ENCODE measurements at regions not wholly inside any gene's neighbourhood (a gene's known extent, or its start where the extent isn't known, plus 50 kb on each side); places are given as distances from the start of the nearest gene placed in this dataset.

GRCh38 chr13:40236566-40237168, 429.8 kb downstream of the FOXO1 start:
- POLR2A ChIA-PET, result no interaction called here
- no peak overlapping the region for H3K4me2 ChIP-seq (ENCODE audit: control insufficient read depth, insufficient read depth)
- H3K36me3 ChIP-seq (ENCODE audit: control insufficient read depth in 2 of 2, insufficient read depth in 2 of 2, low read length in 1 of 2), result no peaks in the 10 kb centered on the region
- H2AFZ ChIP-seq (ENCODE audit: control insufficient read depth, low read depth, low read length), result no peak overlapping the region
- H3K4me3 ChIP-seq, result no peak overlapping the region
- FAIRE-seq (no peak), DNase-seq (ENCODE audit: low read depth, low spot score) (no peak), ATAC-seq (no peak)
- TF ChIP-seq ATF7 (IDR thresholded peaks at IDR 0.05; ENCODE audit: low read depth) (no peak), IKZF2 (IDR thresholded peaks at IDR 0.05) (no peak)
- in situ Hi-C loops (cut with MboI) (no loop called here), intact Hi-C loops (cut with micrococcal nuclease; ENCODE audit: unreplicated experiment) (no loop called here)
- H3K9ac ChIP-seq (ENCODE audit: control insufficient read depth, insufficient read depth, low read length), result no peak overlapping the region
- RAD21 ChIA-PET (ENCODE audit: unreplicated experiment), result no interaction called here
- H3K79me2 ChIP-seq (ENCODE audit: control insufficient read depth, insufficient read depth, low read length), result no peaks in the 10 kb centered on the region
- no peaks in the 10 kb centered on the region for H3K4me1 ChIP-seq (ENCODE audit: control insufficient read depth, insufficient read depth, low read length)
- H3K9me3 ChIP-seq (replicated peaks; ENCODE audit: control insufficient read depth, insufficient read depth, low read length), result no peaks in the 10 kb centered on the region; the same call in 2 of the 3 replicates
- SMC1A ChIA-PET (ENCODE audit: uncharacterized antibody, unreplicated experiment), result no interaction called here
- WGBS (ENCODE audit: insufficient coverage, insufficient replicate concordance, low lambda C conversion rate, missing lambda C conversion rate), result 53% methylated on average over 11 of the region's 12 CpGs
- no TSS peak for BruUV-seq (replicated peaks)
- CTCF ChIA-PET, result no interaction called here
- no peak overlapping the region for H3K27ac ChIP-seq (ENCODE audit: control insufficient read depth, insufficient read depth)
- H3K27me3 ChIP-seq (replicated peaks in 1 of 2; ENCODE audit: control insufficient read depth in 2 of 2, insufficient read depth in 2 of 2, low read length in 1 of 2), result no peaks in the 10 kb centered on the region; a peak in 3 of 4 replicates
- H4K20me1 ChIP-seq (ENCODE audit: control insufficient read depth, insufficient read depth), result no peaks in the 10 kb centered on the region

GRCh38 chr13:40238761-40239160, 427.7 kb downstream of the FOXO1 start:
- Histone ChIP-seq H3K9me3 (replicated peaks; ENCODE audit: control insufficient read depth, insufficient read depth, low read length) (no peaks in the 10 kb centered on the region; the same call in 2 of the 3 replicates), H3K4me3 (no peak overlapping the region), H3K27ac (ENCODE audit: control insufficient read depth, insufficient read depth) (no peak overlapping the region), H3K9ac (ENCODE audit: control insufficient read depth, insufficient read depth, low read length) (no peak overlapping the region), H3K4me1 (ENCODE audit: control insufficient read depth, insufficient read depth, low read length) (no peaks in the 10 kb centered on the region), H3K27me3 (replicated peaks in 1 of 2; ENCODE audit: control insufficient read depth in 2 of 2, insufficient read depth in 2 of 2, low read length in 1 of 2) (no peaks in the 10 kb centered on the region; a peak in 2 of 4 replicates), H2AFZ (ENCODE audit: control insufficient read depth, low read depth, low read length) (no peak overlapping the region), H3K4me2 (ENCODE audit: control insufficient read depth, insufficient read depth) (no peak overlapping the region), H3K79me2 (ENCODE audit: control insufficient read depth, insufficient read depth, low read length) (no peaks in the 10 kb centered on the region), H3K36me3 (ENCODE audit: control insufficient read depth in 2 of 2, insufficient read depth in 2 of 2, low read length in 1 of 2) (no peaks in the 10 kb centered on the region), H4K20me1 (ENCODE audit: control insufficient read depth, insufficient read depth) (no peaks in the 10 kb centered on the region)
- no TSS peak for BruUV-seq (replicated peaks)
- intact Hi-C loops (cut with micrococcal nuclease; ENCODE audit: unreplicated experiment), result no loop called here
- WGBS (ENCODE audit: insufficient coverage, insufficient replicate concordance, low lambda C conversion rate, missing lambda C conversion rate), result 55% methylated on average over 3 of the region's 3 CpGs
- no peak for FAIRE-seq
- in situ Hi-C loops (cut with MboI), result no loop called here
- DNase-seq (ENCODE audit: low read depth, low spot score), result no peak
- ChIA-PET RAD21 (ENCODE audit: unreplicated experiment) (no interaction called here), SMC1A (ENCODE audit: uncharacterized antibody, unreplicated experiment) (no interaction called here), POLR2A (no interaction called here), CTCF (no interaction called here)
- no peak for TF ChIP-seq TCF7 (IDR thresholded peaks at IDR 0.05; ENCODE audit: borderline replicate concordance)
- TF ChIP-seq ZNF24 (IDR thresholded peaks at IDR 0.05), result no peak
- TF ChIP-seq TBL1XR1 (IDR thresholded peaks at IDR 0.05; ENCODE audit: low read depth, low read length), result no peak
- no peak for TF ChIP-seq FOXM1 (IDR thresholded peaks at IDR 0.05; ENCODE audit: low read depth, low read length)
- TF ChIP-seq RAD21 (IDR thresholded peaks at IDR 0.05; ENCODE audit: insufficient read depth, low read depth, low read length), result no peak
- no peak for TF ChIP-seq USF2 (IDR thresholded peaks at IDR 0.05; ENCODE audit: borderline replicate concordance, low read depth, low read length)
- no peak for TF ChIP-seq MXI1 (IDR thresholded peaks at IDR 0.05; ENCODE audit: low read depth, low read length)
- TF ChIP-seq NKRF (conservative IDR thresholded peaks at IDR 0.05), result no peak
- no peak for ATAC-seq
